ENCODE measurements at regions not wholly inside any gene's neighbourhood (a gene's known extent, or its start where the extent isn't known, plus 50 kb on each side); places are given as distances from the start of the nearest gene placed in this dataset.

- H2AFZ ChIP-seq (ENCODE audit: control insufficient read depth, low read length) = no peak overlapping the region
- H3K27me3 ChIP-seq (ENCODE audit: control insufficient read depth, extremely low read depth, insufficient read depth, low read length) = no peaks in the 10 kb centered on the region
- dilution Hi-C loops (cut with MboI; ENCODE audit: extremely low pct_ligation_motif_present, low sequenced_read_pairs) = no loop called here
- H3K9ac ChIP-seq (ENCODE audit: control insufficient read depth, extremely low read depth, insufficient read depth, low read length) = no peak overlapping the region
- TF ChIP-seq EZH2 (IDR thresholded peaks at IDR 0.05; ENCODE audit: low read length) = no peak
- no peak for TF ChIP-seq CTCF (optimal IDR thresholded peaks at IDR 0.05 in 1 of 3, IDR thresholded peaks at IDR 0.05 in 1 of 3, conservative IDR thresholded peaks at IDR 0.05 in 1 of 3; ENCODE audit: extremely low read depth in 1 of 3, insufficient read depth in 2 of 3, low read length in 3 of 3)
- peaks cover 3% of the 10 kb centered on the region for H3K9me3 ChIP-seq (ENCODE audit: control insufficient read depth, low read depth, low read length)
- no peak overlapping the region for H3K27ac ChIP-seq (ENCODE audit: control insufficient read depth, insufficient read depth, low read length)
- H3K36me3 ChIP-seq (ENCODE audit: control insufficient read depth in 2 of 2, extremely low read depth in 1 of 2, insufficient read depth in 2 of 2, low read length in 2 of 2) = no peaks in the 10 kb centered on the region
- no peak overlapping the region for H3K4me3 ChIP-seq (ENCODE audit: control insufficient read depth in 2 of 3, extremely low read depth in 1 of 3, insufficient read depth in 2 of 3, low read depth in 1 of 3, low read length in 3 of 3)
- no peak for DNase-seq (ENCODE audit: low read depth, low spot score)
- H3K79me2 ChIP-seq (ENCODE audit: control insufficient read depth, insufficient read depth, low read length) = no peaks in the 10 kb centered on the region
- H4K20me1 ChIP-seq (ENCODE audit: control insufficient read depth, extremely low read depth, insufficient read depth, low read length) = no peaks in the 10 kb centered on the region
- H3K4me2 ChIP-seq (ENCODE audit: control insufficient read depth, extremely low read depth, insufficient read depth, low read depth, low read length) = no peak overlapping the region
- no peaks in the 10 kb centered on the region for H3K9me1 ChIP-seq (ENCODE audit: control insufficient read depth, extremely low read depth, insufficient read depth, low read length)
- H3K4me1 ChIP-seq (ENCODE audit: control insufficient read depth, extremely low read depth, insufficient read depth, low read length) = no peaks in the 10 kb centered on the region
- FAIRE-seq = no peak
Observed at GRCh38 chr16:7206469-7206868, 126.2 kb upstream of the RBFOX1 start.

- H3K79me2 ChIP-seq (ENCODE audit: control insufficient read depth, insufficient read depth, low read length) = no peaks in the 10 kb centered on the region
- TF ChIP-seq CTCF (optimal IDR thresholded peaks at IDR 0.05 in 1 of 3, IDR thresholded peaks at IDR 0.05 in 1 of 3, conservative IDR thresholded peaks at IDR 0.05 in 1 of 3; ENCODE audit: extremely low read depth in 1 of 3, insufficient read depth in 2 of 3, low read length in 3 of 3) (no peak), EZH2 (IDR thresholded peaks at IDR 0.05; ENCODE audit: low read length) (no peak)
- H3K9me3 ChIP-seq (ENCODE audit: control insufficient read depth, low read depth, low read length) = no peaks in the 10 kb centered on the region
- no peak overlapping the region for H2AFZ ChIP-seq (ENCODE audit: control insufficient read depth, low read length)
- dilution Hi-C loops (cut with MboI; ENCODE audit: extremely low pct_ligation_motif_present, low sequenced_read_pairs) = no loop called here
- no peaks in the 10 kb centered on the region for H3K27me3 ChIP-seq (ENCODE audit: control insufficient read depth, extremely low read depth, insufficient read depth, low read length)
- no peak for DNase-seq (ENCODE audit: low read depth, low spot score)
- H3K36me3 ChIP-seq (ENCODE audit: control insufficient read depth in 2 of 2, extremely low read depth in 1 of 2, insufficient read depth in 2 of 2, low read length in 2 of 2) = no peaks in the 10 kb centered on the region
- no peak overlapping the region for H3K4me2 ChIP-seq (ENCODE audit: control insufficient read depth, extremely low read depth, insufficient read depth, low read depth, low read length)
- no peak for FAIRE-seq
- H3K4me3 ChIP-seq (ENCODE audit: control insufficient read depth in 2 of 3, extremely low read depth in 1 of 3, insufficient read depth in 2 of 3, low read depth in 1 of 3, low read length in 3 of 3) = no peak overlapping the region
- no peaks in the 10 kb centered on the region for H3K4me1 ChIP-seq (ENCODE audit: control insufficient read depth, extremely low read depth, insufficient read depth, low read length)
- H3K9me1 ChIP-seq (ENCODE audit: control insufficient read depth, extremely low read depth, insufficient read depth, low read length) = no peaks in the 10 kb centered on the region
- H3K27ac ChIP-seq (ENCODE audit: control insufficient read depth, insufficient read depth, low read length) = no peak overlapping the region
- no peaks in the 10 kb centered on the region for H4K20me1 ChIP-seq (ENCODE audit: control insufficient read depth, extremely low read depth, insufficient read depth, low read length)
- no peak overlapping the region for H3K9ac ChIP-seq (ENCODE audit: control insufficient read depth, extremely low read depth, insufficient read depth, low read length)
Observed at GRCh38 chr16:7200320-7200719, 132.3 kb upstream of the RBFOX1 start.

All from keratinocyte (primary cell).